NOMO-1 treated with dmso at 0.1 percent for 144 hours (cell line): ENCODE measurements at regions not wholly inside any gene's neighbourhood (a gene's known extent, or its start where the extent isn't known, plus 50 kb on each side); places are given as distances from the start of the nearest gene placed in this dataset.

Experiments used
- DNase-seq: peaks from one replicate; lab custom pipeline; 2025; ENCODE audit not compliant: unreplicated experiment; lab: John Stamatoyannopoulos, UW

DNA sequence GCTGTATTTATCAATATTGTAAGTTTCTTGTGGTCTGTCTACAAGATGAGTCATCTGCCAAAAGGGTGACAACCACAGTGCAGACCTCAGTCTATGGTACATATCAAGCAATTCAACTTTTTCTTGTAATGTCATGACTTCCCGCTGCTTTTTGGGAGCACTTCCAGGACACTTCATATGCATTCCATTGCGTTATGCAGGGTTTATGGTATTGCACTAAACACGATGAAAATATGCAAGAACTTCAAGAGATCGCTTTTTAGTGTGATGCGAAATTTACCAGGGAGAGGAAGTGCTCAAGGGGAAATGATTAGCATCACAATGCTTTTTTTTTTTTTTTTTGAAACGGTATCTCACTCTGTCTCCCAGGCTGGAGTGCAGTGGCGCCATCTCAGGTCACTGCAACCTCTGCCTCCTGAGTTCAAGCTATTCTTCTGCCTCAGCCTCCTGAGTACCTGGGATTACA is 166.5 kb downstream of the TFAP2A start:
- peak; percentile 41 for DNase-seq

GRCh38 chr6:10237298-10238038 is 177.4 kb downstream of the TFAP2A start:
- DNase-seq: no peak

DNA sequence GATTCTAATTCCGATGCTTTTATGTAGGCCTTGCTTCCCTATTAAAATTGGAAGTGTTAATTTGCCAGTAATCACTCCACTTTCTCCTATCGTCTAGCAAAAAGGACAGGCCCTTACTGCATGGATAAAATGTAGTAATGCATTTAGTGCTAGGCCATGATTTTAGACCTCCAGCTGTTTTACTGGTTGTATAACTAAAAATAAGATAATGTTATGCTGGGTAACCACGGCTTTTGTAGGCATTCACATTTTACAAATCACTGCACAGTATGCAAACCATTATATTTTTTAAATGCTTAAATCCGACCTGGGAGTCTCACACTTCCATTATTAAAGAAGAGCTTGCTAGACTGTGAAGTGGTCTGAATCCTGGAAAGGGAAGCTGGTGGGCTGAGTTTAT is 179.5 kb downstream of the TFAP2A start:
- no peak for DNase-seq

DNA sequence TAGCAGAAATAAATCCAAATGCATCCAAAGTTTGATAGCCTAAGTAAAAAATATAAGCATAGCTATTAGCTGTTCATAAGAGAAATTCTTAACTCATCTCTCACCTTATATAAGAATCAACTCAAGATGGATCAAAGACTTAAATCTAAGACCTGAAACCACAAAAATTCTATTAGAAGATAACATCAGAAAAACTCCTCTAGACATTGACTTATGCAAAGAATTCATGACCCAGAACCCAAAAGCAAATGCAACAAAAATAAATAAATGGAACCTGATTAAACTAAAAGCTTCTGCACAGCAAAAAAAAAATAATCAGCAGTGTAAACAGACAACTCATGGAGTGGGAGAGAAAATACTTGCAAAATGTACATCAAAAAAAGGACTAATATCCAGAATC is 184.3 kb downstream of the TFAP2A start:
- no peak for DNase-seq

DNA sequence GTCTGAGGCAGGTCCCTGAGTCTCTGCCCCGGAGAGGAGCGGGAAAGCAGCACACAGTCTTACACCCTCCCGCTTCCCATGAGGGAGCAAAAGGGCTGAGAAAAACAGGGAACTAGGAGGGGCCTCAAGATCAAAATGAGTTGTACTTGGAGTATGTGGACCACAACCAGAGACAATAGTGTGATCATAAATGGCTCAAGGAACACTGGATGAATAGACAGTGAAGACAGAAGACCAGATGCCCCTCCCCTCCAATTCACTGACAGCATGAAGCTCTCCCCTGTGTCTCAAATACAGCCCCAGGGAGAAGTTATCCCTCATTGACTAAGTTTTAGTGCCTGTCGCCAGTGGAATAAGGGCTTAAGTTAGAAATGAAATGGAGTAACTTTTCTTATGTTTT is 191.0 kb downstream of the TFAP2A start:
- no peak for DNase-seq

- DNase-seq: no peak
Observed at GRCh38 chr6:10221178-10221577, 193.7 kb downstream of the TFAP2A start.

DNA sequence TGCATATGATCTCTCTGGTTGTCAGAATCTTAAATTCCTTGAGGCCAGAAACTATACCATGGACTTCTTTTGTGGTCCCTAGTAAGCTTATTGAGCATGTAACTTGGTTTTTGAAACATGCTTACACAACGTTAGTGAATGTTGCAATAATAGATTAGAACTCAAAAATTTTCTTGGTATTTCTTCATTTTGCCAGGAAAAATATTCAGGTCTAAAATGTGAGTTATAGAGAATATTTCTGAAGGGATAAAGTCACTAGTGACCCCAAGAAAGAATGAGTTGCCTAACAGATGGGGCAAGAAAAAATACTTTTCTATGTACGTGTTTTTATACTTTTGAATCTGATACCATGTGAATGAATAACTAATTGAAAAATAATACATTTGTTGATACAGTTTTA is 195.4 kb downstream of the TFAP2A start:
- DNase-seq: no peak

DNA sequence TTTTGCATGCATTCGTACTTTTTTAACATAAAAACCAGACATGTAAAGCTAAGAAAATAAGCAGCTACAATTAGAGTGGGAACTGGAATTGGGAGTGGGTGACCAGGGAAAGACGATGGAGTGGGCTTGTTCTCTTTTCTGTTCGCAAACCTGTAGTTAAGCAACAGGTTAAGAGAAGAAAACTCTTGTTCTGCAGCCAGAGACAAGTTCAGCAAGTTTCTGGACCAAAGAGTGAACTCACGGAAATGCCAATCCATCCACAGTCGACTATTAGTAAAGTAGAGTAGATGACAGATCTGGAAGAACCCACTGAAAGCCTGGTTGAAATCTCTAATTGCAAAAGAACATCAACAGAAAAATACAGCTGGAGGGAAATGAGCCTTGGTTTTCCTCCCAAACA is 197.8 kb downstream of the TFAP2A start:
- no peak for DNase-seq

DNA sequence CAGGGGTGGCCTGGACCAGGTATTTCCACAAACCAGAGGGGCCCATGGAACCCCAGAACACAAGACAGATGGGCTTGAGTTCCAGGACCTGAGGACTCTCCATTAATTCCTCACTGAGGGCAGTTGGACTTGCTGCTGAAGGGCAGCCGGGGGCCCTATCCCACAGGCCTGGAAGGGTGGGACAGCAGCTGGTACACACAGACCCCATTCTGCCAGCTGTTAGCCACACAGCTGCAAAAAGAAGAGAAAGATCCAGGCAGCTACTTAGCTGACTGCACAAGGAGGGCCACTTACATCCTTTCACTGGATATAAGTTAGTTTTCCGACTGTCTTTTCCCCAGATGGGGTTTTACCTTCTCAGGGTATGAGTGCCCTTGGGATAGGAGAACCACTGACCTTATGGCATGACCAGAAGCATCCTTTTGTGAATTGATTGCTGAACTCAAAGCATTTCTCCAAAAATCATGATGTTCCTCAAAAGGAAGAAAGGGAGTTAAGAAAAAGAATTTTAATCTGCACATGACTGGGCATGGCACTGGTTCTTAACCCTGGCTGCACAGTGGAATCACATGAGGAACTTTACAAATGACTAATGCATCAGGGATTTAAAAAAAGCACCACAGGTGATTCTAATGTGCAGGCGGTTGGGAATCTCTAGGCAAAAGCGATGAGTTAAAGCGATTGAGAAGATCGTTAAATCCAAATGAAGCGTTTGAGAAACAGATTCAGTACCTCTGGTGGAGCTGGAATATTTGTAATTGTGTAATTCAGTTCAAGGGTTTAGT is 199.4 kb downstream of the TFAP2A start:
- no peak for DNase-seq

DNA sequence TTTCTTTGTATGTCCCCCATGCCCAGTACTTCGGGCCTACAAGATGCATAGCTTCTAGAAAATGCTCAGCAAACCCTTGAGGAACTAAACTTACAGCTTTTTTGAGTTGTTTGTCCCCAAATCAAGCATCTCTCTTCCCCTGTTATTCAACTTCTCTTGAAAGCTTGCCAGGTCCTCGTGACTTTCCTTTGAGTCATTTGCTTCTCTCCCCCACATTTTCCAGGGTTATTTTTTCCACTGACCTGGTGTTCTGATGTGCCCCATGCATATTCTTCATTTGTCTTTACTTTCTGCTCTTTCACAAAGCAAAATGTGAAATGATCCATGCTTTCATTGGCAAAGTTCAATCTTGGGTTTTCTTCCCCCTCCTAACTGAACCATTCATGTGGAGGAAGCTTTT is 204.8 kb downstream of the TFAP2A start:
- no peak for DNase-seq

DNA sequence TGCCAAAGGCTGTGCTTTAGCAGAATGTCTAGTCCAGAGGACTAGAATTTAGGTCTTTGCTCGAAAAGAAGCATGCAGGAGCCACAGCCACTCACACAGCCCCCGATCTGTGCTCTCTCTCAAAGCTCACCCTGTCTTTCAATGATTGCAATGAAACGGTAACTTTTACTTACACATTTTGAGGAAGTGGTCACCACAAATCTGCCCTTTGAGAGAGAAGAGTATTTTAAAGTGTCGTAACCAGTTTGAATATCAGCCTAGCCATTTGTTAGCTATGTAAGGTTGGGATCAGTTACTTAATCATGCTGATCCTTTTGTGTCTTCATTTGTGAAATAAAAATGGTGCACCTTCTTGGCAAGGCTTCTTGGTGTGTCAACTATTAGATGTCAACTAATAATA is 209.0 kb downstream of the TFAP2A start:
- DNase-seq: peak; percentile 92

GRCh38 chr6:10205120-10205519 is 209.8 kb downstream of the TFAP2A start:
- DNase-seq: no peak

DNA sequence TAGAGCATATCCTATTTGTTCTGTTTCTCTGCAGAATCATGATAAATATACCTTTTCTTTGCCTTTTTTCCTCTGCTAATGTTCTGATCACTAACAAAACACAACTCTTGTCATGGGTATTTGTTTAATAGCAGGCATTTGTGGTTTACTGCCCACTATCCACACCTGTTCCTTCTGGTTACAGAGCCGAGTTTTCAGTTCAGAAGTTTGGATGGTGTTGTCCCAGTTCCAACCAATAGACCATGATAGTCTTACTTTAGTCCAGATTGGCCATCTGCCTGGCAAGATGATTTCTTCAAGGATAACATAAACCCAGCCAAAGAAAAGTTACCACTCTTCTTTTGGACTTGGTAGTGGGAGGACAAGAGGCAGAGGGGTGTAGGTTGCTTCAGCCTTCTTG is 211.2 kb downstream of the TFAP2A start:
- no peak for DNase-seq

DNA sequence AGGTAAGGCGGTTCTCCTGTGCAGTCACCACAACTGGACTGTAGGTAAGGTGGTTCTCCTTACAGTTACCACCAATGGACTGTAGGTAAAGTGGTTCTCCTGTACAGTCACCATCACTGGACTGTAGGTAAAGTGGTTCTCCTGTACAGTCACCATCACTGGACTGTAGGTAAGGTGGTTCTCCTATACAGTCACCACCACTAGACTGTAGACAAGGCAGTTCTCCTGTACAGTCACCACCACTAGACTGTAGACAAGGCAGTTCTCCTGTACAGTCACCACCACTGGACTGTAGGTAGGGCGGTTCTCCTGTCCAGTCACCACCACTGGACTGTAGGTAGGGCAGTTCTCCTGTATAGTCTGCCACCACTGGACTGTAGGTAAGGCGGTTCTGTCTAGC is 212.3 kb downstream of the TFAP2A start:
- DNase-seq: no peak

DNA sequence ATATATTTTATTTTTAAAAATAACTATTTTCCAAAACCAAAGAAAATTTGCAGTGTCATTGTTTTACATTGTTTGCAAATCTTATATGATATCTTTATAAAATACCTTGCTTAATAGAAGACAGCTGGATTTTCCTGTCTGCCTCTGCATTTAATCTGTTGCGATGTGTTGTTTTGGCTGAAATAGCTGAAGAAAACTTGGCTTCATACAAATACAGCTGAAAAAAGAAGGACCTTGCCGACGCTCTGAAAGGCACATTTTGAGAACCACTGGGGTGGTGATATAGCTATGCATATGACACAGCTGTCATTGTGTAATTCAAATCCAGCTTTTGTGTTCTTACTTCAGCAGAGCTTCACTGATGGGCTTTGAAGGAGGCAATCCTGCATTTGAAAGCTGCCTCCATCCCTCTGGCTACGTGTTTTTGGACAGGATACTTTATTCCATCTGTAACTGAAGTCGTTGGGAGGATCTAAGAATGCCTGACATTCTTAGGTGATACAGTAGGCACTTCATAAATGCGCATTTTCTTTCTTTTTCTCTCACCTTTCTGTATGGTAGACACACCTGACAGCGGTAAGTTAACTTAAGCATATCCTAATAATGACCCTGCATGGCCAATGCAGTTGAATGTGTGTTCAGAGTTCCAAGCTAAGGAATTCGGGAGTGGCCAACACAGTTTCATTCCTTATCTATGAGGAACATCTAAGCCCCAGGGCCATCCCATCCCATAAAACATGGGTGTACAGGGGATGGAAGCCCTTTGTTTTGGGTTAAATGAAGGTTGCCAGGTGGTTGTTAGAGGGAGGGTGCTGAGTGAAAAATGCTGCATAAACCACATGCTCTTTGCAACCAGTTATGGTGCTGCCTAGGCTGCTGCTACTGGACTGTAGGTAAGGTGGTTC is 213.0 kb downstream of the TFAP2A start:
- no peak for DNase-seq

- DNase-seq: no peak
Observed at GRCh38 chr6:10196090-10196489, 218.8 kb downstream of the TFAP2A start.

DNA sequence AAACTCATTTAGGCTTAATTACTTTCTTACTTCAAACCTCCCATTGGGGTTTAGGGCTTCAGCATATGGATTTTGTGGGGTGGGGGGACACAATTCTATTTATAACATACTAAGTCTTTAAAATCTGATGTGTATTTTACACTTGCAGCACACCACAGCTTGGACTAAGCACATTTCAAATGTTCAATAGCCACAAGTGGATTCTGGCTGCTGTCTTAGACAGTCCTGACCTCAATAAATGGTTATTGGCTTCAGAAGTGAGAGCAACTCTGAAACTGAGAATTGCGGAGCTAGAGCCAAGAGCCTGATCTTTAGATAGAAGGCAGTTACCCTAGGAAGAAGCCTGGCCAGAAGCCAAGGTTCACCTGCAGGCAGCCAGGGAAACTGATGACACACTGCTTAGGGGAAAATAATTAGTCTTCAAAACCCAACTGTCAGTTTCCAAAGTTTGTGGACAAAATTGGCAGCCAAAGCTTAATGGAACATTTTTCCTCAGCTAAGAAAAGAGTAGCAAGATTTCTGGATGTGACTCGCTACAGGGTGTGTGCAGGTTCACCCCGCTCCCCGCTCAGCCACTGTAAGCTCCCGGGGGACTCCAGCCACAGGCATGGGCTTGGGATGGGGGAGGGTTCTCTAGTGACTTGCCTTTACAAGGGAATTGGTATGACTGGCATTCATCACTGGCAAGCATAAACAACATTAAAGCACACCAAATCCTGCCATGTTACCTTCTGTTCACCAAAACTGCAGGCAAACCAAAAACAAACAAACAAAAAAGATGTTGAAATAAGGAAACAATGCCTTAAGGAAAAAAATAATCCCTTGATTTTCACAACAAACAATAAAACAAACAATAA is 219.8 kb downstream of the TFAP2A start:
- no peak for DNase-seq

- DNase-seq: no peak
Observed at GRCh38 chr6:10193321-10193720, 221.6 kb downstream of the TFAP2A start.

GRCh38 chr6:10190042-10190441 is 224.8 kb downstream of the TFAP2A start:
- DNase-seq: no peak

GRCh38 chr6:10184371-10185227 is 230.3 kb downstream of the TFAP2A start:
- peak; percentile 0 for DNase-seq
